IMR-90 (cell line): ENCODE measurements at regions not wholly inside any gene's neighbourhood (a gene's known extent, or its start where the extent isn't known, plus 50 kb on each side); places are given as distances from the start of the nearest gene placed in this dataset.
"Not testable (repeated sequence)": the region's sequence is repeated elsewhere in the genome, so short reads cannot be mapped to it uniquely, and the experiment has no call there.

ENCODE experiments used
- ATAC-seq: fragments of 200-7000 bp; cut with Tn5 transposase; 2 replicates; pipeline ENCODE4 v1.9.1; 2020; ENCODE audit warnings: low read depth, mild to moderate bottlenecking, moderate library complexity
- BruUV-seq: library from RNA; stranded (reverse); fragments of 400-500 nt; replicated peaks from 2 replicates; lab custom pipeline; 2021; lab: Mats Ljungman, UMichigan
- CTCF ChIA-PET: fragments of 300-600 bp; formaldehyde crosslinking; extraction: SDS; loops from one replicate; lab custom pipeline; 2021; ENCODE audit warnings: antibody characterized with exemption; lab: Yijun Ruan, JAX
- POLR2A ChIA-PET: fragments of 300-600 bp; sonication (Branson Sonifier 250); formaldehyde crosslinking; loops from one replicate; lab custom pipeline; 2022; ENCODE audit warnings: antibody characterized with exemption; ENCODE audit not compliant: unreplicated experiment; lab: Charles Lee
- DNase-seq: peaks from one replicate; pipeline ENCODE4 v3.0.0; 2013
- H2AFZ ChIP-seq: replicated peaks from 2 replicates; pipeline ENCODE3; 2013; ENCODE audit warnings: low read length, mild to moderate bottlenecking; ENCODE audit not compliant: poor library complexity
- H2AK5ac ChIP-seq: 2 replicates; pipeline ENCODE4 v1.6.1; 2013; ENCODE audit warnings: low read depth, low read length, inconsistent platforms
- H2AK9ac ChIP-seq: replicated peaks from 2 replicates; pipeline ENCODE3; 2013; ENCODE audit warnings: mild to moderate bottlenecking, low read depth, low read length, moderate library complexity; ENCODE audit not compliant: poor library complexity
- H2BK120ac ChIP-seq: 2 replicates; pipeline ENCODE4 v1.6.1; 2013; ENCODE audit warnings: low read depth, low read length, inconsistent platforms
- H2BK15ac ChIP-seq: 3 replicates; pipeline ENCODE4 v1.6.1; 2013; ENCODE audit warnings: low read depth, low read length, inconsistent platforms
- H2BK20ac ChIP-seq: 2 replicates; pipeline ENCODE4 v1.6.1; 2013; ENCODE audit warnings: low read depth, mild to moderate bottlenecking, inconsistent platforms, low read length, moderate library complexity
- H2BK5ac ChIP-seq: 2 replicates; pipeline ENCODE4 v1.6.1; 2013; ENCODE audit warnings: mild to moderate bottlenecking, low read depth, low read length, inconsistent platforms; ENCODE audit not compliant: poor library complexity, severe bottlenecking
- H3K14ac ChIP-seq: replicated peaks from 2 replicates; pipeline ENCODE4 v1.6.1; 2013; ENCODE audit warnings: low read depth, low read length, inconsistent platforms
- H3K18ac ChIP-seq: 2 replicates; pipeline ENCODE4 v1.6.1; 2013; ENCODE audit warnings: low read depth, low read length, control low read depth
- H3K23ac ChIP-seq: 2 replicates; pipeline ENCODE4 v1.6.1; 2013; ENCODE audit warnings: low read depth, low read length, inconsistent platforms
- H3K27ac ChIP-seq: 2 replicates; pipeline ENCODE4 v1.5.1; 2013; ENCODE audit warnings: mild to moderate bottlenecking, control low read depth, low read length; ENCODE audit not compliant: insufficient read depth
- H3K27me3 ChIP-seq: 2 replicates; pipeline ENCODE4 v1.6.1; 2013; ENCODE audit warnings: low read length; ENCODE audit not compliant: control insufficient read depth, insufficient read depth
- H3K36me3 ChIP-seq: 2 replicates; pipeline ENCODE4 v1.6.1; 2013; ENCODE audit warnings: low read length, mixed read lengths; ENCODE audit not compliant: control insufficient read depth, insufficient read depth
- H3K4ac ChIP-seq: 2 replicates; pipeline ENCODE4 v1.6.1; 2013; ENCODE audit warnings: low read depth, low read length, inconsistent platforms
- H3K4me1 ChIP-seq: 2 replicates; pipeline ENCODE4 v1.6.1; 2013; ENCODE audit warnings: low read length, mixed read lengths; ENCODE audit not compliant: control insufficient read depth, insufficient read depth
- H3K4me2 ChIP-seq: 2 replicates; pipeline ENCODE4 v1.6.1; 2013; ENCODE audit warnings: low read depth, mild to moderate bottlenecking, control low read depth, low read length, moderate library complexity
- H3K4me3 ChIP-seq: 2 replicates; pipeline ENCODE4 v1.5.1; 2013; ENCODE audit warnings: low read depth, mild to moderate bottlenecking, control low read depth, low read length, moderate library complexity; ENCODE audit not compliant: insufficient read depth
- H3K56ac ChIP-seq: 2 replicates; pipeline ENCODE4 v1.6.1; 2013; ENCODE audit warnings: low read length, inconsistent platforms; ENCODE audit not compliant: insufficient read depth; ENCODE audit errors: extremely low read depth
- H3K79me1 ChIP-seq, 2 experiments: 2 replicates each; pipeline ENCODE4 v1.6.1; 2013; ENCODE audit warnings: low read length in 2 of 2, inconsistent platforms in 1 of 2, low read depth in 1 of 2
- H3K9ac ChIP-seq: 2 replicates; pipeline ENCODE4 v1.6.1; 2013; ENCODE audit warnings: low read depth, low read length, control low read depth
- H3K9me1 ChIP-seq: 2 replicates; pipeline ENCODE4 v1.6.1; 2013; ENCODE audit warnings: low read length, inconsistent platforms; ENCODE audit not compliant: insufficient read depth
- H3K9me3 ChIP-seq: 2 replicates; pipeline ENCODE4 v1.6.1; 2013; ENCODE audit warnings: low read length; ENCODE audit not compliant: control insufficient read depth, insufficient read depth
- H4K20me1 ChIP-seq: 2 replicates; pipeline ENCODE4 v1.6.1; 2013; ENCODE audit warnings: low read length, inconsistent platforms; ENCODE audit not compliant: insufficient read depth
- H4K5ac ChIP-seq: 2 replicates; pipeline ENCODE4 v1.6.1; 2013; ENCODE audit warnings: mild to moderate bottlenecking, low read depth, low read length, control low read depth
- H4K8ac ChIP-seq, 2 experiments: 2 replicates each; pipeline ENCODE4 v1.6.1; 2013; ENCODE audit warnings: low read depth in 2 of 2, low read length in 2 of 2, control low read depth in 1 of 2, inconsistent platforms in 1 of 2
- H4K91ac ChIP-seq: 2 replicates; pipeline ENCODE4 v1.6.1; 2013; ENCODE audit warnings: low read depth, low read length, inconsistent platforms; ENCODE audit not compliant: insufficient read depth
- dilution Hi-C: fragments of 300-500 bp; cut with HindIII; formaldehyde crosslinking; loops from one replicate; pipeline ENCODE4 v1.14.3; 2018; ENCODE audit warnings: low sequenced_read_pairs; ENCODE audit not compliant: unreplicated experiment
- in situ Hi-C: fragments of 300-500 bp; cut with MboI; formaldehyde crosslinking; loops from 3 replicates; pipeline ENCODE4 v1.14.3; 2019; ENCODE audit warnings: low sequenced_read_pairs, inconsistent platforms, mixed read lengths
- intact Hi-C: fragments of 100-400 bp; cut with micrococcal nuclease; formaldehyde crosslinking; loops from 2 replicates; pipeline ENCODE4 v1.10.0; 2022

DNA sequence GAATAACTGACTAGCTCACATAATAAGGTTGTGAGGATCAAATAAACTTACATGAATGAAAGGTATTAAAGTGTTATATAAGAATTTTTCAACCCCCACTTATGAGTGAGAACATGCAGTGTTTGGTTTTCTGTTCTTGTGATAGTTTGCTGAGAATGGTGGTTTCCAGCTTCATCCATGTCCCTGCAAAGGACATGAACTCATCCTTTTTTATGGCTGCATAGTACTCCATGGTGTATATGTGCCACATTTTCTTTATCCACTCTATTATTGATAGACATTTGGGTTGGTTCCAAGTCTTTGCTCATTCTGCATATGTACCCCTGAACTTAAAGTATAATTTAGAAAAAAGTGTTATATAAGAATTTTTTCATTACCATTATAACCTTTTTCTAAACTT is 93.9 kb downstream of the MED10 start:
- POLR2A ChIA-PET, H2BK20ac ChIP-seq, H3K14ac ChIP-seq, H3K9me3 ChIP-seq, H4K91ac ChIP-seq, H3K79me1 ChIP-seq, H3K27ac ChIP-seq, H3K4ac ChIP-seq, in situ Hi-C loops, H3K27me3 ChIP-seq, intact Hi-C loops, H3K4me1 ChIP-seq, H3K23ac ChIP-seq, H4K5ac ChIP-seq, H2AK9ac ChIP-seq, H4K20me1 ChIP-seq, ATAC-seq, BruUV-seq, H4K8ac ChIP-seq, H2AK5ac ChIP-seq, H3K18ac ChIP-seq, H3K9ac ChIP-seq, H2BK15ac ChIP-seq, H3K36me3 ChIP-seq, dilution Hi-C loops, H3K4me3 ChIP-seq, H3K56ac ChIP-seq, H3K4me2 ChIP-seq, H2AFZ ChIP-seq, CTCF ChIA-PET, H2BK5ac ChIP-seq, H2BK120ac ChIP-seq, DNase-seq, H3K9me1 ChIP-seq: not testable (repeated sequence)
